Inflammatory macrophage treated with lipopolysaccharide for 1 hour (primary cell): ENCODE measurements at regions not wholly inside any gene's neighbourhood (a gene's known extent, or its start where the extent isn't known, plus 50 kb on each side); places are given as distances from the start of the nearest gene placed in this dataset.
"Not testable (repeated sequence)": the region's sequence is repeated elsewhere in the genome, so short reads cannot be mapped to it uniquely, and the experiment has no call there.

ENCODE experiments used
- DNase-seq, 2 donors: peaks; one replicate each; pipeline ENCODE4 v3.0.0-alpha.2; 2020 to 2022

GRCh38 chr17:31746884-31747495 lies 112.1 kb downstream of the COPRS start:
- no peak for DNase-seq

DNA sequence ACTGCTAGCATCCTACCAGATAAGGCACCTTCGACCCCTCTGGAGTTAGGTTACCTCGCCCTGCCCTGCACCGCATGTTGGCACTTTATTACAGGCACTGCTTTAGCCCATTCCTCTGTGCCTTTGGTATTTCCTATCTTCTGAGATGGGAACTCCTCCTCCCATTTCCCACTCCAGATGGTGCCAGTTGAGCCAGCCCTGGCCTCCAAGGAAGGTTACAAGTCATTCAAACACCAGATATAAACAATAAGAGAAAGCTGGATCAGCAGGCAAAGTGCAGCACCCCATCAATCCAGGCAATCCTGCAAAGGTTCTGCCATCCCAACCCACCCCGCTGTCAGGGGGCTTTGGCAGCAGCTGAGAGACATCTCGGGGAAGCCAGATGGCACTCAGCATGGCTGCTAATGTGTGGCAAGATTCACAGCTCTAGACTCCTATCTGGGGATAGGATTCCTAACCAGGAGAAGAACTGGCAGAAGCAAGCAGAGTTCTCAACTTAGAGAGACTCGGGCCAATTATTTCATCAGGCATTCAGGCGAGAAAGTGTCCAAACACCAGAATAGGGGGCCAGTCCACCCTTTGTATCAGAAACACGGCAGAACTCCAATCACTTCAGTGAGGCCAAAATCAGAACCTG lies 113.0 kb downstream of the COPRS start:
- no peak for DNase-seq

- DNase-seq, result no peak
Measured at GRCh38 chr17:31744511-31744951, 114.5 kb downstream of the COPRS start.

- no peak for DNase-seq
Measured at GRCh38 chr17:31743797-31744196, 115.2 kb downstream of the COPRS start.

- no peak for DNase-seq
Measured at GRCh38 chr17:31741371-31741770, 117.7 kb downstream of the COPRS start.

GRCh38 chr17:31740611-31741082 lies 118.4 kb downstream of the COPRS start:
- no peak for DNase-seq

GRCh38 chr17:31738996-31739699 lies 119.9 kb downstream of the COPRS start:
- peak; percentile 55 to 77 for DNase-seq

- no peak for DNase-seq
Measured at GRCh38 chr17:31738488-31738887, 120.6 kb downstream of the COPRS start.

- DNase-seq, result no peak
Measured at GRCh38 chr17:31738067-31738466, 121.0 kb downstream of the COPRS start.

DNA sequence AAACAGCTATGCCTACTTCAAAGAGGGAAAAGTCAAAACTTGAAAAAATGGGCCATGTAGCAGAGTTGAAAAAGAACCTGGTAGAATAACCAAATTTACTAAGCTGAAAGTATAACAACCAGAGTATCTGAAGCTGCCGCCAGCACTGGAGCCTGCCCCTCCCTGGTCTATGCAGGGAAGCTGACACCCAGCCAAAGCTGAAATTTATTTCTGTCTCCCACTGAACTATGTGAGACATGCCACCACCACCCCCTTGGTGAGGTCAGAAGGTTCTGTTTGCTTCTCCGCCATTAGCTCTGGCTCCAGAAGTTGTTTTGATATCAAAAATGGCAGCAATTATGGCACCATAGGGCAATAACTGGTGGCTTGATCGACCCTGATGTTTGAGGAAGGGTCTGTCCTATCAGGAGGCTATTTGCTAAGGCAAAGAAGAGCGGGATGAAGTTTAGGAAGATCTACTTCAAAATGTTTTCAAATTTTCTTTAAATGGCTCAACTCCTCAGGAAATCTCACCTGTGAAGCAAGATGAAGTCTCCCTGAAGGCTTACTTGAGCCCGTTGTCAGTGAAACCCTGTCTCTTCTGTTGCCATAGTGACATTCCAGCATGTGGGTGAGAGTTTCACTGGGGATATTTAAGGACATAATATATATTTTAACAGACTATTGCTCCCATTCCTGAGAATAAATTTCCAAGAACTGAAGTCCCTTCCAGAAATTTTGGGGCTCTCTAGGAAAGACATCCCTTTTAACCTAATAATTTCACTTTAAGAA lies 122.0 kb downstream of the COPRS start:
- no peak for DNase-seq

GRCh38 chr17:31733326-31733725 lies 125.7 kb downstream of the COPRS start:
- DNase-seq, result no peak

DNA sequence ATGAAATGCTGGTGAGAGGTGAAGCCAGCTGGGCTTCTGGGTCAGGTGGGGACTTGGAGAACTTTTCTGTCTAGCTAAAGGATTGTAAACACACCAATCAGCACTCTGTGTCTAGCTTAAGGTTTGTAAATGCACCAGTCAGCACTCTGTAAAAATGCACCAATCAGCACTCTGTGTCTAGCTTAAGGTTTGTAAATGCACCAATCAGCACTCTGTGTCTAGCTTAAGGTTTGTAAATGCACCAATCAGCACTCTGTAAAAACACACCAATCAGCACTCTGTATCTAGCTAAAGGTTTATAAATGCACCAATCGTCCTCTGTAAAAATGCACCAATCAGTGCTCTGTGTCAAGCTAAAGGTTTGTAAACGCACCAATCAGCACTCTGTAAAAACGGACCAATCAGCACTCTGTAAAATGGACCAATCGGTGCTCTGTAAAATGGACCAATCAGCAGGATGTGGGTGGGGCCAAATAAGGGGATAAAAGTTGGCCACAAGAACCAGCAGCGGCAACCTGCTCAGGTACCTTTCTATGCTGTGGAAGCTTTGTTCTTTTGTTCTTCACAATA lies 127.4 kb downstream of the COPRS start:
- not testable (repeated sequence) for DNase-seq

DNA sequence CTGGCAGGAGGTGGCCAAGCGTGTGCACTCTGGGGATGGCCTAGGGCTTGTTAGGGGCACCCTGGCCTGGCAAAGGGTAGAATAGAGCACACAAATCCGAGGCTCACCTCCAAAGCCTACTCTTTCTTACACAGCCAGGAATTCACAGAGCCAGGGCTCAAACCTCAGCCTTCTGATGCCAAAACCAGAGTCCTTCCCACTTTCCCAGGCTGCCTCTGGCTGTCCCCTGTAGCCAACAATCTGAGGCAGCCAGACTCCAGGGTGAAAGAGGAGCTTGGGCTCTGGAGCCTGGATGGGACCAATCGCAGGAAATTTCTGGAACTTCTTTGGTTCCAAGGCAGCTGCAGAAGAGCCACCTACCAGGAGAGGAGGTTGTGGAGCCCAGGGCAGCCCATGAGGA lies 127.9 kb downstream of the COPRS start:
- DNase-seq, result no peak

- DNase-seq, result no peak
Measured at GRCh38 chr17:31726980-31727427, 132.0 kb downstream of the COPRS start.

DNA sequence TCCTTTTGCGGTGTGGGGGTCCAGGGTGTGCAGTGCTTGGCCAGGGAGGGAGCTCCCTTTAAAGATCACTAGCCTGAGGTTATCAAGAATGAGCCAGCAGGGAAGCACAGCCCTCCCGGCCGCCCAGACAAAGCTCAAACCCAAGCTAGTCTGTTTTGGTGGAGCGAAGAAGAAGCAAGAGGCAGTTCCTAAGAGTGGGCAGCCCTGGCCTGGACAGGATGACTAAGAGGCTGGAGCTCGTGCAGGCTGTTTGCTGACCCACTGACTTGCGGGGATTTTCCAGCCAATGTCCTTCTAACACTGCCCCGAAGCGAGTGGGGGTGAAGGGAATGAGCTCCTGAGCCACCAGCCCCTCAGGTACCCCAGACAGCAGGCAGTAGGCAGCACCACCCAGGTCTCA lies 134.4 kb downstream of the COPRS start:
- peak; percentile 23 to 77 for DNase-seq

GRCh38 chr17:31724026-31724425 lies 135.0 kb downstream of the COPRS start:
- peak in 1 of 2 donors; percentile 65 for DNase-seq

DNA sequence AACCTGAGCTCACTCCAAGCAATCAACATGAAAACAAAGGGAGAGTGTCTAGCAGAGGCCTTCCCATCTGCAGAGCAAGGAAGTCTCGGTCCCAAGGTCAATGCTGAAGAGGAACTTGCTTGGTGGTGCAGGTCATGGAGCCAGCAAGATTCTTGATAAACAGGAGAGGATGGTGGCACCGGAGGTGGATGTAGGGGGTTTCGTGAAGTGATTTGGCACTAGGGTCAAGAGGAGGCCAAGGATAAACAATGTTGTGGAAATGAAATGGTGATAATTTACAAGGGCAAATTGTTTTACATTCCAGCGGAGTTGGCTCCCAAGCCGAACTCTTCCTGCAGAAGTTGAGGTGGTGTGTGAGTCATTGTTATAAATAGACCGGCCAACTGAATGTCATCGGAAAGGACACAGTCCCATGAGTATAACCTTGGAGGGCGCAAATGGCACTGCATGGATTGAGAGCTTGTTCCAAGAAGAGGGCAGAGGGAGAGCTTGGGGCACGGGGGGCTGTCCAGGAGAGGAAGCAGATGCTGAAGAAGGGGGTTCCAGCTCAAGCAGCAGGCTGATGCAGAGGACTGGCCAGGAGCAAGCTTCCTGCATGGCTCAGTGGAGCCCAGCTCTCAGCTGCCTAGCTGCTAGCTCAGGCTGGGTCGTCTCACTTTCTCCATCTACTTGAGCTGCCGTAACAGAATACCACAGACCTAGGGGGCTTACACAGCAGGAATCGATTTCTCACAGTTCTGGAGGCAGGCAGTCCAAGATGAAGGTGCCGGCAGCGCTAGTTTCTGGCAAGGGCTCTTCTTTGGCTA lies 136.6 kb downstream of the COPRS start:
- no peak for DNase-seq

GRCh38 chr17:31721291-31722025 lies 137.6 kb downstream of the COPRS start:
- DNase-seq, result no peak

- peak; percentile 62 to 63 for DNase-seq
Measured at GRCh38 chr17:31717251-31717650, 141.8 kb downstream of the COPRS start.

- peak; percentile 62 to 75 for DNase-seq
Measured at GRCh38 chr17:31715446-31715845, 143.6 kb downstream of the COPRS start.

DNA sequence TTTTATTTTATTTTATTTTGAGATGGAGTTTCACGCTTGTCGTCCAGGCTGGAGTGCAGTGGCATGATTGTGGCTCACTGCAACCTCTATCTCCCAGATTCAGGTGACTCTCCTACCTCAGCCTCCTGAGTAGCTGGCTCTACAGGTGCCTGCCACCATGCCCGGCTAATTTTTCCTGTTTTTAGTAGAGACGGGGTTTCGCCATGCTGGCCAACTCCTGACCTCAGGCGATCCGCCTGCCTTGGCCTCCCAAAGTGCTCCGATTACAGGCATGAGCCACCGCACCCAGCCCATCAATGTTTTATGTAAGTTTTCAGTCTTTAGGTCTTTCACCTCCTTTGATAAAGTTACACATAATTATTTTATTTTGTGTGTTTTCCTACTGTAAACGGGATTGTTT lies 154.6 kb downstream of the COPRS start:
- no peak for DNase-seq
